Stimulated activated CD4-positive, alpha-beta T cell treated with anti-CD3 and anti-CD28 coated beads, Interleukin-2, amount 100 ng/mL, for 4 hours (primary cell): ENCODE measurements at regions not wholly inside any gene's neighbourhood (a gene's known extent, or its start where the extent isn't known, plus 50 kb on each side); places are given as distances from the start of the nearest gene placed in this dataset.
"Not testable (repeated sequence)": the region's sequence is repeated elsewhere in the genome, so short reads cannot be mapped to it uniquely, and the experiment has no call there.

Source experiments
- DNase-seq: peaks from one replicate; pipeline ENCODE4 v3.0.0-alpha.2; 2020; ENCODE audit warnings: low read depth

DNA sequence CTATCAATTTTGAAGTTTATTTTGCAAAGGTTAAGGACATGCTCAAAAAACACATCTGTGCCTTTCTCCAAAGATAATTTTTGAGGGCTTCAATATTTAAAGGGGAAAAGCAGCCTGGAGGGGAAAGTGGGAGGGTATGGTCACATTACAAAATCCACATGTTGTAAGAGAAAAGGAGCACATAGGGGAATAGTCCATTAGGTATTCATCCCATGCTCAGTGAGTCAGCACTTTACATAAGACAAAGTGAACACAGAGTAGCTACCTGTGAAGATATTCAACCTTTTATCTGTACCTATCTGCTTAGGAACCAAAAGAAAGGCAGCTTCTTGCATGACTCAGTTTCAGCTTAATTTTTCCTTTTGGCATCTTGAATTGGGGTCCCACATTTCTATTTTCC lies 932.0 kb downstream of the SLITRK6 start:
- no peak for DNase-seq

DNA sequence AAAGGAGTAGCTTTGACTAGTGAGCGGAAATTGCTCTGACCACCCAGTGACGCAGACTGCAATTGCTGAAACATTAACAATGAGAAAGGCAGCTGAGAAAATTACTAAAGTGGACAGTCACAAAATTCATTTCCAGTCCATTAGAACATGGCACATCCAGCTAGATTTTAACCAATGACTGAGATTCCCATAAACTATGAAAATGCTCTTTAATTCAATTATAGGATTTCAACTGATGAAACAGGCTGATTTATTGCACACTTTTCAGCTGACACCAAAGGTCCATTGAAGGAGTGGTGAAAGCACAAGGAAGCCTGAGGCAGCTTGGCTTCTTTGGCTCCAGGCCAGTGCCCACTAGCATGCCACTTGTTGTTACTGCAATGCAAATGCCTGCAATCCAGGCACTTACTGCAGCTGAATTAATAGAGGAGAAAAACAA lies 933.4 kb downstream of the SLITRK6 start:
- DNase-seq: no peak

DNA sequence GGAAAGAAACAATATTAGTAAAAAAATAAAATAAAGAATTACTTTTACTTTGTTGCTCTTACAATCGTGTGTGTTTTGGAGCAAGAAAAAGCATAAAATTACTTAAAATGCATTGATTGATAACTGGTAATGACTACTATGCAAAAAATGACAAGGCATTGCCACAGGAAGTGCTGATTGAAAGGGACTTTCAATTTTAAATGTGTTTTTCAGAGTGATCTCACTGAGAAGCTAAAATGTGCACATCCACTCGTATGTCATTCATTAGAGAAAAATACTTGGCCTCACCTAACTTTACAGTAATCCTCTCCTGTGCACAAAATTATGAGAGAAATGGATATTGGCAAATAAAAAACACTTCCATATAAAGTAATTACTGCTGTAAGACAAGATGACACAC lies 934.9 kb downstream of the SLITRK6 start:
- no peak for DNase-seq

DNA sequence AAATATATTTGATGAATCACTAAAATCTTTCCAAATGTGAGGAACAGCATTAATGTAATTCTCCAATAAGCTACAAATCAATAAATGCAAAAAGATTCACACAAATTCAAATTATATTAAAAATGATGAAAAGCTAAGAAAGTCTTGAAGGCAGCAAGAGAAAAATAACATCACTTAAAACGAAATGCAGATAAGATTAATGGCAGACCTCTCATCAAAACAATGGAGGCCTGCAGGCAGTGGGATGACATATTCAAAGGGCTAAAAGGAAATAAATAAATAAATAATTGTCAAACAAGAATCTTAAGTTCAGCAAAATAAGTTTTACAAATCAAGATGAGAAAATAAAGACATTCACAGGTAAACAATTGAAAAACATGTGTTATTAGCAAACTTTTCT lies 952.1 kb downstream of the SLITRK6 start:
- no peak for DNase-seq

DNA sequence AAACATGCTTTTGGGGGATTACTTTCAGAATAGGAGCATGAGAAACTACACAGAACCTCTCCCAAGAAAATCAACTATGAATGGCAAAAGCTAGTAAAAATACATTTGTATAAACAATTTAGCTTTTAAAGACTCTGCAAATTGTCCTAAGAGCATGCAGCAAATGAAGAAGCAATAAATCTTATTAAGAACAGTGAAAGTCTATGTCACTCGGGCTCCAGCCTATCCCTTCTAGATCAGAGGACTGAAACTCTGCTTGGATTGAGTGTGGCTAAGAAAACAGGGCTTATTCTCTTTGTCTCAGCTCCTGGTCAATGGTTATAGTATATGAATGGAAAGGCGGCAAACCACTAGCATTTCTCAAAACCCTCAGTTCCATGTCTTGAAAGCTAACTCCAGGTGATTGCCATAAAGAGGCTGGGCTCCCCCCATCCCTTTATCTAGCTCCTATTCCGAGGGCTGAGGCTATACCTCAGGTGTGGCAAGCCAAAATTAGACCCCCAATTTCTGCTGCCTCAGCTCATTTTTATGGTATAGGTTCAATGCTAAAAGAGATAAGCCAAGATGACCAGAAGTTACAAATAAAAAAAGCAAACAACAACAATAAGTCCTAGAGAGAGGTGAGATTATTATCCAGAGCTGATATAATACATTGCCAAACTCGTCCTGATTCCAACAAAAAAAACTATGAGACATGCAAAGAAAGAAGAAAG lies 953.2 kb downstream of the SLITRK6 start:
- DNase-seq: no peak

DNA sequence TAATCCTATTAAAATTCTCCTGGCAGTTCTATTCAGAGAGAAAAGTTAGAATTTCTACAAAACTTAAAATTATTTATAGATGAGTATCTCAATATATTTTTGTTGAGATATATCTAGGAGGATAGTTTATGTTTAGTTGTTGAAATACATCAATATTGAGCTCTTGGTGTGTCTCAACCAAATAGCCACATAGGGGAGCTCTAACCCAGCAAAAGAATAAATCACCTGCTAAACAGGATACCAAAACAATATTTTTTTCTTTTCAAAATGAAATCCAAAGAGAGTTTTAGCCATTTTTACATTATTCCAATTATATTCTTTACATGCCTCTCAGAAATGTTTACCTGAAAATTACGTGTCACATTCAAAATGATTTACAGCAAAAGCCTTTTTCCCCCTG lies 954.7 kb downstream of the SLITRK6 start:
- DNase-seq: no peak

DNA sequence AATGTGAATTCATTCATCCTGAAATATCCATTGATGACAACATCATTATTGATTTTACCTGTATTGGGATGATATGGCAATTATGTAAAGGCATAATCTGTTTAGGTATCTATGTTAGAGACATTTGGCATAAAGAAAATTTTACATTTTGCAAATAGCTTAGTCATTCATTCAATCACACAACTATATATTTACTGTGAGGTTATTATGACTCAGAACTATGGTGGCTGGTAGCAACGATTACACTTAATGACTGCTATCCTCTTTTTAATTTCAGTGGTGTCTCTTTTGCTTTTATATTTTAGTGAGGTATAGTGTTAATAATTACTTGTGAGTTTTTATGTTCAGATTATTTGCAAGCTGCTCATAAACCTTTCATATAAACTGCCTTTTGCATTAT lies 955.9 kb downstream of the SLITRK6 start:
- DNase-seq: no peak

DNA sequence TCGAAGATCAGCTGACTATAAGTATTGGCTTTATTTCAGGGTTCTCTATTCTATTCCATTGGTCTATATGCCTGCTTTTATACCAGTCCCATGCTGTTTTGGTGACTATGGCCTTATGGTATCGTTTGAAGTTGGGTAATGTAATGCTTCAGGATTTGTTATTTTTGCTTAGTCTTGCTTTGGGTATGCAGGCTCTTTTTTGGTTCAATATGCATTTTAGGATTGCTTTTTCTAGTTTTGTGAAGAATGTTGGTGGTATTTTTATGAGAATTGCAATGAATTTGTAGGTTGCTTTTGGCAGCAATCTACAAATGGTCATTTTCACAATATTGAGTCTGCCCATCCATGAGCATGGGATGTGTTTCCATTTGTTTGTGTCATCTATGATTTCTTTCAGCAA lies 951.9 kb upstream of the SLITRK1 start:
- no peak for DNase-seq

DNA sequence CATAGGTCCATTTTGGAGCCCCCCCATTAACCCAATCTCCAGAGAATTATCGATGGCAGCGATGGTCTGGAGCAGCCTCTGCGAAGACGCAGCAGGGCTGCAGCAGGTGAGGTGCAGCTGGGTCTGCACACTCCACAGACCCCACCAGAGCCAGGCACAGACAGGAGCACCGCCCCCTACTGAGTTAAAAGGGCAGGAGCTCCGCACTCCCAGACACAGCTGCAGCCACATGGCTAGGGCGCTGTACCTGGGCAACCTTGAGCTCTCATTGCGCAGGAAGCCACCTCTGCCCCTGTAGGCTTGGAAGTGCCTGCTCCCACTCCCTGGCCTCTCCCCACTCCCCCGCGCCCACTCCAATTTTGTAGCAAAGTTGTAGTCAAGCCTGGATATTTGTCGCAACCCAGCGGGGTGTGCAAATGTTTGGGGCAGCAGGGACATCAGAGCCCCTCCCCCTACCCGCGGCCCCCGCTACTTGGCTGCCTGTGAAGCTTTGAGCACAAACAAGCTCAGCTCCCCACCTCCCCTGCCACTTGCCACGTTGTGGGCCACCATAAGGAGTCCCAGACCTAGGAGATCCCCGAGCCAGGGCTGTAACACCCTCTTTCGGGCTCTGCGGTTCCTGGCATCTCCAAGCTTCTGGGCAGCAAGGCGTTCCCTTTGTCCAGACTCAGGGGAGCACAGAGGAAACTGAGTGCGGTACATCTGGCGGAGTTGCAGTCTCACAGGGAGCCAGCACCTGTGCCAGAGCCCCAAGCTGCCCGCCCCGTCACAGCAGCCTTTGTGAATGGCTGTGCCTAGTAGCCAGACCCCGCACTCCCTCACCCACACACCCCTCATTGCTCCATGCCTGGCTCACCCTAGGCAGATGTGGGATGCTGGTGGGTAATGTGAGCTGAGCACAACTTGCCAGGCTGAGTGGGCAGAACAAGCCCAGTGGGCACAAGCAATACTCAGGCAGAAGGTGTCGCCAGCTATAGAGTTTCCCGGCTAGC lies 949.7 kb upstream of the SLITRK1 start:
- DNase-seq: no peak

DNA sequence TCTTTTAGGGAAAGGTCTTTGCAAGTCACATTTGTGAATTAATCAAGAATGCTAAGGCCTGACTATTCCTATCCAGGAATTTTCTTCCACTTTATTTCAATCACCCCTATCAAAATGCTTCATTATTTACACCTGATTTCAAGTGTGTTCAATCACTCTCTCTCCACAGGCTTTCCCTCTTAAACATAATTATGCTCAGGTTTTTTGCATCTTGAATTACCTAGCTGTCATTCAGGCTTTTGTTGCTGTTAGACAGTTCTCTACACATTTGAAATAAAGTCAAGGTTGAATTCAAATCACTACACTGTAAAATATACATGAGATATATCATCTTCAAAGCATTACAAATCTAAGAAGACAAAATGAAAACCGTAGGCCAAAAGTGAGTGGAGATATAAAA lies 941.3 kb upstream of the SLITRK1 start:
- DNase-seq: no peak

DNA sequence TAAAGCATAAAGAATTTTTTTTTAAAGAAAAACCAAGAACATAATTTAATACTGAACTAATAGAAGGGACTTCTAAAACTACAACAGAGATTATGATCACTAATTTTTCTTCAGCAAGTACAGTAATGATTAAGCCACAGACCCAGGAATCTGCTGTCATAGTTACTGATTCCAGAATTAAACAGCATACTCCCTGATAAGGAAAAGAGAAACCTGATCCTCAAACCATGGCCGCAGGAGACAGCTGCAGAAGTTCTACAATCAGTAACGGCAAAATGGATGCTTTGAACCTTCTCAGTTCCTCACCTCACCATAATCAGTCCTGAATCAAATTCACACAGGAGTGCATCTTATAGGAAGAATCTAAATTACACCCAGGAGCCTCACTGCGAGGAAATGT lies 939.0 kb upstream of the SLITRK1 start:
- DNase-seq: no peak

DNA sequence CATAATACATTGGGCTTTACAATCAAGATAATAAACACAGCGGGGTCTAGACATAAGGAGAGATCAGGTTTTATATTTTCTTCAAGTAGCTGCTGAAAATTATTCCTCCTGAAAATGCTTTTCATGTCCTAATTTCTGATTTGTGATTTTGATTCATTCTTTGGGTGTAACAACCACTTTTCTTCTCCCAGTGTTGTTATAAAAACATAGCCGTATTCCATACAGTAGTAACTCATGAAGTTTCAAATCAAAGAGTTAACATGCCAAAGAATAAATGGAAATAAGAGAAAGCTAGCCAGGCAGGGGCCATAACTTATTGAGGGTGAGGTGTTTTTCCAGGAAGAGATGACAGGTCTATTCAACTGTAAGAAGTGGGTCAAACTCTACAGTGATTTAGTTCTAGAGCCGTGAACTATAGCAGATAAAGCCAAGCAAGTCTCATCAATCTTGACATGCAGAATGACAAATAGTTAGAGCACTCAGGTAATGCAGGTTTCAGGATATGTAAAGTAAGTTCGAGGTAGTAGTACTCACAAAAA lies 934.4 kb upstream of the SLITRK1 start:
- DNase-seq: no peak

DNA sequence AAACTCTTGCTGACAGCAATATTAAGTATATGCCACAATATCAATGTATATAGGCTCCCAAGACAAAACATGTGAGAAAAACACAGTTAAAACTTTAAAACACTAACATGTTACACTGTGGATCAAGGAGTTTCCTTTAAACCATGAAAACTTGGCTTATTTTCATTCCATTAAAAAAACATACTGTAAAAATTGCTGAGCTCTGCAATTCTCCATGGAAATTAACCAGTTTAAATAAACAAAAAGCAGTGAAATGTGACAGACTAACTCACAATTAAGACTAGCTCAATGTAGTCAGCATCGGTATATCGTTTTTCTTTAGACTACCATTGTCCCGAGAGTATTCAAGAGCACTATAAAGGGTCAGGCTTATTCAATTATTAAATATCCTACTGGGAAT lies 930.5 kb upstream of the SLITRK1 start:
- DNase-seq: no peak

DNA sequence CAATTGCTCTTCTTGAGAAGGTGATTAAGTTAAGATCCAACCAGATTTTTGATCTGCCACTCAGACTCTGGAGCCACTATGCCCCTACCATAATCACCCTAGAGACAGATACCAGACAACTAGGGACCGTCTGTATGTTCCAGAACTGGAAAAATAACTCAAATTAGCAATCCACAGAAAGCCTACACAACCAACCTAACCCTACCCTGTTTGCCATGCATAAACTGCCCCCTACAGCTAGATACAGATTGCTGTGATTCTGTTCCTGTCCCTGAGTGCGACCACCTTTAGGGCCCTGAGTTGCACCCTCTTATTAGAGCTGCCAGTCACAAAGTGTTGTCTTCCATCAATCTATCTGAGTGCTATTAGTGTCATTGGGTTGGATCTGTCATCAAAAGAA lies 929.8 kb upstream of the SLITRK1 start:
- no peak for DNase-seq

DNA sequence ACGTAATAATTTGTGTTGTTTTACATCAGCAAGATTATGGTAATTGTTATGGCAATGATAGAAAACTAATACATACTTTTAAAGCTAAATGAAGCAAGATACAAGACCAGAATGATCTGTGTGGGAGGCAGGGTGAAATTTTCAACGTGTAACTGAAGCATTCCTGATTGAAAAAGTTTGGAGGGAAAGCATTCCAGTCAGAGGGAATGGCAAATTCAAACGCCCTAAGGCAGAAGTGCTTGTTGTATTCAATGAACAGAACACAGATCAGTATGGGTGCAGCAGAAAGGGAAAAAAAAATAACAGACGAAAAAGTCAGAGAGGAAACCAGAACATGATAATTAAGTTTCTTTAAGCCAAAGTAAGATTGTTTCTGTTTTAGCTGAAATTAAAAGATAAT lies 928.5 kb upstream of the SLITRK1 start:
- DNase-seq: no peak

DNA sequence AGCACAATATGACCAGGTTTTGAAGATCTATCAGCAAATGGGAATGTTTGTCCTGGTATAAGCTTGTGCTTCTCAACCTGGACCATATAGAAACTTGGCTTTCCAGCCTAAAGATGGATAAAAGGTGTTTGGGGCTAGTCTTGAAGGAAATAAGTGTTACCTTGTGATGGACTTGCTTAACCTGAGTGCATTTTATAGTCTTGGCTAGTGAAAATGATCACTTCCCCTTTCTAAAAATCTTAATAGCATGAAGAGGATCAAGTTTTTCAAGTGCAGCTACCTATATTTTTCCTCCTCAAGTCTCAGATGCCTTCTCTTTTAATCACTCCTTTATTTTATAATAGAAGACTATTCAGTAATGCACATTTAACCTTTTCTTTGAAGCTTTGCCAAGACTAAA lies 919.8 kb upstream of the SLITRK1 start:
- no peak for DNase-seq

DNA sequence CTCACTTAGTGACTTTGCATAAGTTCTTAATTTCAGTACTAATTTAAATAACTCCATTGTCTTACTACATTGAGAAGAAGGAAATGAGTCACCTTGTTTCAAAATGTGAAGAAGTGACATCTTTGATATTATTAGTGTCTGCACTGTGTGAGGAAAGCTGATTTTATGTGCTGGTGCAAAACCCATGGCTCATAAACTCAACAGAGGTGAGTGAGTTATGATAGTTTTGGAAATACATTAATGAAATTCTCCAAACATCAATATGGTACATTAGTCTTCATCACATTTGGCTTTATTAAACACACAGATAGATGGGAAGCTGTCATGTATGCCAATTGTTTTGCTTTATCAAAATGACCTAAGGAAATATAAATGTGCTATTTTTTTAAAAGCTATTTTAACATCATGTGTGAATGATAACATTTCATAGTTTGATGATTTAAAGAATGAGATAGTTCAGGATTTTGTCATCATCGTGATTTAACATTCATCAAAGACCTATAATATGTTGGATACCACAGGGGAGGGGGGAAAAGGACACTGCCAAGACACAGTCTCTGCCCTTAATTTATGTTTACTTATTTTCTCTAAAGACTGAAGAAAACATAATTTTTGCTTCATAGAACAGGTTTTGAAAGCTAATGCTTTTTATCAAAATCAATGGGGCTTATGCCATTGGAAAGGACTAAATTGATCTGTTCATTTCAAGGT lies 902.3 kb upstream of the SLITRK1 start:
- DNase-seq: no peak

DNA sequence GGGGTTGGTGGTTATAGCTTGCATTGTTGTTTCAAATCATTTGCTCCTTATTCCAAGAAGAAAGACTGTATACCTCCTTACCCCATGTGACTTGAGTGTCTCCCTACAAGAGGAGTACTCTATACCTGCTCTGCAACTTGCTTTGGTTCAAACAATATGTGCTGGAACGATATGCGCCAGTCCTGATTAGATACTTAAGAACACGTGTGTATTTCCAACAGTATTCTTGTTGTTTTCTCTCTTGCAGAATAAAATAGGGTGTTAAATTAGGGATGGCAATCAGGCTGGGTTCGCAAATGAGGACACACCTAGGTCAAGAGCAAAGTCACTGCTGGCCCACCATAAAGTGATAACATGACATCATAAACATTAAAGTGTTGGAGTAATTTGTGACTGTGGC lies 895.0 kb upstream of the SLITRK1 start:
- no peak for DNase-seq

DNA sequence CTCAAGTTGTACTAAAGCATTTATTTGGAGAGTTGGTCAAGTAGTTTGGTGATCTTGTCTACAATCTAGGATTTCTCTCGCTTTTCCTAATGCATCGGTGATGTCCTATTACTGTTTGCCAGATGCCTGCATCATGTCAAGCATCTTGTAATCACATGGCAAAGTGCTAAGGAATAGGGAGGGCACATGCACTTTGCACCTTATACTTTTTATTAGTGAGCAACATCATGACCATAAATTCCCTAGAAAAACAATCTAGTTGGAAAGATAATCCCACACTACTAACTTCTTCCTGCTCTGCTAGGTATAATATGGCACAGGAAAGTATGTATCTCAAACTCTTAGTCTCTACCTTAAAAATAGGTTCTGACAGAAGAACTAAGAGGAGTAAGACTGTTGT lies 894.3 kb upstream of the SLITRK1 start:
- DNase-seq: no peak

DNA sequence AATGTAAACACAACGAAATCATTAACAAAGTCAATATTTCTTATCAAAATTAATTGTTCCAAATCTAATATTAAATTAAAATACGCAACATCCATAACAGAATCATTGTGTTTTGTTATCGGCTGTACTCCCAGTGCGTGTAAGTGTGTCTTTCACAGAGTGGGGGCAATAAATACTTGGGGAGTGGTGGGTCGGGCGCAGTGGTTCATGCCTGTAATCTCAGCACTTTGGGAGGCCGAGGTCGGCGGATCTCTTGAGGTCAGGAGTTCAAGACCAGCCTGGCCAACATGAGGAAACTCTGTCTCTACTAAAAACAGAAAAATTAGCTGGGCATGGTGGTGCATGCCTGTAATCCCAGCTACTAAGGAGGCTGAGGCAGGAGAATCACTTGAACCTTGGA lies 893.6 kb upstream of the SLITRK1 start:
- not testable (repeated sequence) for DNase-seq

DNA sequence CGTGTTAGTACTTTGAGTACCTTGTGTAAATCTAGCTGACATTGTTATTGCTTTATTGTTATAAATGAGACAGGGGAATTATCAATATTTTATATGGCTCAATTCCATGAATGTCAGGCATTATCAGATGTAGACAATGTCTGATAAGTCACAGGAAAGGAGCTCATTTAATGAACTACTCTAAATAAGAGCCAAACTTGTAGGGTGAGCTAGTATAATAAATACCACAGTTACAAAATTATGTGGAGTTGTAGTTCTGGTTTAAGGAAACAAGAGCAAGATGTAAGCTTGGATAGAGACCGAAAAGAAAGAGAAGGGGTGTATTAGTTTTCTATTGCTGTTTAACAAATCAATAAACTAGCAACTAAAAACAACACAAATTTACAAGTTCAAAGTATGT lies 891.8 kb upstream of the SLITRK1 start:
- DNase-seq: no peak

DNA sequence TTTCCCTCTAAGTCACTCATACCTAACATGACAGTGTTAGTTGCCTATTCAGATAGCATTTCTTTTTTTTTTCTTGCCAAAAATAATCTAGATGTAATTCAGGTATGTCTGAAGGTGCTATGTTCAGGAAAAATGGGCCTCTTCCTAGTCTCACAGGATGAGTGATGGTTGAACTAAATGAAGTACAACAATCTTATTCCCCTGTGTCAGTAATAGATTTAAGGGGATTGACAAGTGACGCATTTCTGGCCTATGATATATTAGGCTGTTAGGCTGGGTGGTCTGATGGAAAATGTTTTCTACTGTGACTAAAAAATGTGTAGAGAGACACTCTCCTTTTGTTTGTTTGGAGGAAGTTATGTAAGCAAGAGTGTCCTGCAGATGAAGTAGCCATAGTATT lies 878.7 kb upstream of the SLITRK1 start:
- no peak for DNase-seq
